Activated naive CD8-positive, alpha-beta T cell treated with anti-CD3 and anti-CD28 coated beads for 36 hours (primary cell): ENCODE measurements at regions not wholly inside any gene's neighbourhood (a gene's known extent, or its start where the extent isn't known, plus 50 kb on each side); places are given as distances from the start of the nearest gene placed in this dataset.
"Not testable (repeated sequence)": the region's sequence is repeated elsewhere in the genome, so short reads cannot be mapped to it uniquely, and the experiment has no call there.

Experiments
- DNase-seq: peaks from one replicate; pipeline ENCODE4 v3.0.0; 2021
- H3K27ac Mint-ChIP-seq: one replicate; pipeline ENCODE4 v1.8.0; 2022; ENCODE audit warnings: mild to moderate bottlenecking, moderate library complexity, mixed read lengths
- H3K27me3 Mint-ChIP-seq: one replicate; pipeline ENCODE4 v1.8.0; 2022; ENCODE audit warnings: mild to moderate bottlenecking, mixed read lengths
- H3K36me3 Mint-ChIP-seq: one replicate; pipeline ENCODE4 v1.8.0; 2021; ENCODE audit warnings: mild to moderate bottlenecking, mixed read lengths
- H3K4me1 Mint-ChIP-seq: one replicate; pipeline ENCODE4 v1.8.0; 2021; ENCODE audit warnings: mixed read lengths
- H3K4me3 Mint-ChIP-seq: one replicate; pipeline ENCODE4 v1.8.0; 2022; ENCODE audit warnings: mild to moderate bottlenecking, moderate library complexity, mixed read lengths
- H3K9me3 Mint-ChIP-seq: one replicate; pipeline ENCODE4 v1.8.0; 2022; ENCODE audit warnings: mixed read lengths

DNA sequence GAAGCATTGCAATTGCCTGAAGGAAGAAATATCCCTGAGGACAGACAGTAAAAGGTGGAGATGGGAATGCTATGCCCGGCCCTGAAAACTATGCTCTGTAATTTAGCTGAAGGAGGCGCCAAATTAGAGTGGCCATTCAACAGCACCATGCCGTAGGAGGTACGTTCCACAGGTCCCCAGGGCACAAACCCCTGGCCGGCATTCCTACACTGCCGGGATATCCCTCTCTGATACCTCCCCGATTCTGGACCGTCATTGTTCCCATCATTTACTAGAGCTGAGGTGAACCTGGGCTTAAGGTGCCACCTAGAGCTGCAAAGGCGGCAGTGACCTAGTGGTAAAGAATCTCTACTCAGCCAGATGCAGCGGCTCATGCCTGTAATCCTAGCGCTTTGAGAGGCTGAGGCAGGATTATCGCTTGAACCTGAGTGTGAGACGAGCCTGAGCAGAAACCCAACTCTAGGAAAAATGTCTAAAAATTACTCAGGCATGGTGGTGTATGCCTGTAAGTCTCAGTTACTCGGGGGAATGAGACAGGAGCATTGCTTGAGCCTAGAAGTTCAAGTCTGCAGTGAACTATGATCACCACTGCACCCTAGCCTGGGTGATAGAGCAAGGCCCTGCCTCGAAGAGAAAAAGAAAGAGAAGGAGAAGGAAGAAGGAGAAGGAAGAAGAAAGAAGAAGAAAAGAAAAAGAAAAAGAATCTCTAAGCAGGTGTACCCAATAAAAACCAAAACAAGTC is 53.0 kb upstream of the TNKS2 start:
- no peaks in the 10 kb centered on the region for H3K36me3 Mint-ChIP-seq
- DNase-seq = no peak
- no peak overlapping the region for H3K27ac Mint-ChIP-seq
- H3K4me3 Mint-ChIP-seq = no peak overlapping the region
- H3K9me3 Mint-ChIP-seq = peaks cover 1% of the 10 kb centered on the region
- no peaks in the 10 kb centered on the region for H3K4me1 Mint-ChIP-seq
- peaks cover 57% of the 10 kb centered on the region for H3K27me3 Mint-ChIP-seq

DNA sequence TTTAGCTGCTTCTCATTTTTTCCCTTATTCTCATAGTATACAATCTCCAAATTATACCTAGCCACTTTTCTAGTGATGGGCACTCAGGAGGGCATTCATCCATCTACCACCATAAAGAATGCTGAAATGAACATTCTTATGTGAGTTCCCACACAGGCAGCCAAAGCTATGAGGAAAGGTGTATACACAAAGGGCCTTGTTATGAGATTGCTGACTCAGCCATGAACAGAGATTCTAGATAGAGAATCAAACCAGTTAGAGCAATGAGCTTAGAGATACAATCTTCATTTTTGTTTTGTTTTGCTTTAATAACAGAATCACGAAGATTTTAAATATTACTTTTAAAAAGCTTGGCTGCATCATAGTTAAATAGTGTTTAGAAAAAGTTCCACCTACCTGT is 54.8 kb upstream of the TNKS2 start:
- H3K36me3 Mint-ChIP-seq = no peaks in the 10 kb centered on the region
- DNase-seq = no peak
- H3K27ac Mint-ChIP-seq = no peak overlapping the region
- peaks cover 1% of the 10 kb centered on the region for H3K9me3 Mint-ChIP-seq
- peaks cover 64% of the 10 kb centered on the region for H3K27me3 Mint-ChIP-seq
- H3K4me1 Mint-ChIP-seq = no peaks in the 10 kb centered on the region
- no peak overlapping the region for H3K4me3 Mint-ChIP-seq

DNA sequence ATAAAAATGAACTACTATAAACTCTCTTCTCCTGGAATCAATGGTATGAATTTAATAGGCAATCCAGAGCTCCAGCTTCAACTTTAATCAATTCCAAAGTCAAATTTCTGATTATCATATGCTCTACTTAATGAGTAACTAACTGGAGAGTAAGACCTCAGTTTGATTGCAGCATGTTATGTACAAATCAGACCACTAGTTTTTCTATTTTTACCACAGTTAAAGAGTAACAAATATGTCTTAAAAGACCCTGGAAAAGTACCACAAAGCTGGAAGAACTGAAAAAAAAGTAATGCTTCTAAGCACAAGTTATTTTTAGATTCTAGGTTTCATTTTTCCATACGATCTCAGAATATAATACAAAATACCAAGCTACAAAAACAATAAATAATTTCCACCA is 56.0 kb upstream of the TNKS2 start:
- Mint-ChIP-seq H3K9me3 (peaks cover 1% of the 10 kb centered on the region), H3K27me3 (peaks cover 75% of the 10 kb centered on the region), H3K36me3 (no peaks in the 10 kb centered on the region), H3K27ac (no peak overlapping the region), H3K4me3 (no peak overlapping the region), H3K4me1 (no peaks in the 10 kb centered on the region)
- DNase-seq = no peak

DNA sequence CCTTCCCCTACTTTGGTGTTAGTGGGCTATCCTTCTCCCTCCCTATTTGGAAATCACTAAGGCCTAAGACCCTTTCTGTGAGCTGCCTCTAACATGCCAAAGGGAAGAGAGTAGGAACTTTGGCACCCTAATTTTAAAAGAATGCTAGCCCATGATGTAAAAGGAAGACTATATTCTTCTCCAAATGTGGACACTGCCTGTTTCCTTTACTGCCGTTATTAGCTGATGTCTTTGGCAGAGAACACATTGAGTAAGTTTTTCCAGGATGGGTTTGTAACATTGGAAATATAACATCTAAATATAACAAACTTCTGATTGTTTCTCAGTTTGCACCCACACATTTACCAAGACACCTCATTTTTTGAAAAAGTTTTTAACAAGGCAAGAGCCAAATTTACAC is 56.9 kb upstream of the TNKS2 start:
- Mint-ChIP-seq H3K27me3 (peaks cover 79% of the 10 kb centered on the region), H3K4me3 (no peak overlapping the region), H3K27ac (no peak overlapping the region), H3K9me3 (peaks cover 1% of the 10 kb centered on the region), H3K36me3 (no peaks in the 10 kb centered on the region), H3K4me1 (no peaks in the 10 kb centered on the region)
- no peak for DNase-seq

DNA sequence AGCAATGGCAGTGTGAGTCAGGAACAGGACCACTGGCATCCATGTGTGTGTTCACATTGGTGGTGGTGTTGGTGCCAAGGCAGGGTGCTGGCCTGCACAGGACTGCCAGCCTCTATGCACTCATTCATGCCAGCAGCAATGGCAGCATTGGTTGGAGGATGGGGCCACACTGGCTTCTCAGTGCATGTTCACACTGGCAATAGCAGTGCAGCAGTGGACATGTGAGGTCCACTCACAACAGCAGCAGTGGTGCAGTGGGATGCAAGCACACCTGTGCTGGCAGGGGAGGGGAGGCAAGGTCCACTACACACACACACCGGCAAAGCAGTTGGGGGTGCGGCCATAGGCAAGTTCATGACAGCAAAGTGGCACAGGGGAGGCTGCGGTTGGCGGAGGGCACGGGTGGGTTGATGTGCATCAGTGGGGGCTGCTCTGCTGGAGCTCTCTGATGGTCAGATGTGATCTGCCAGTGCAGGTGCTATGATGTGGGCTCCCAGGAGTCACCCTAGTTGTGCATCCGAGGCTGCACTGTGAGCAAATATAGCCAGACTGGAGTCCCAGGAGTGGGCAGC is 57.8 kb upstream of the TNKS2 start:
- no peak overlapping the region for H3K27ac Mint-ChIP-seq
- H3K9me3 Mint-ChIP-seq = peaks cover under 1% of the 10 kb centered on the region
- no peaks in the 10 kb centered on the region for H3K4me1 Mint-ChIP-seq
- H3K36me3 Mint-ChIP-seq = no peaks in the 10 kb centered on the region
- no peak overlapping the region for H3K4me3 Mint-ChIP-seq
- H3K27me3 Mint-ChIP-seq = peaks cover 73% of the 10 kb centered on the region
- no peak for DNase-seq

DNA sequence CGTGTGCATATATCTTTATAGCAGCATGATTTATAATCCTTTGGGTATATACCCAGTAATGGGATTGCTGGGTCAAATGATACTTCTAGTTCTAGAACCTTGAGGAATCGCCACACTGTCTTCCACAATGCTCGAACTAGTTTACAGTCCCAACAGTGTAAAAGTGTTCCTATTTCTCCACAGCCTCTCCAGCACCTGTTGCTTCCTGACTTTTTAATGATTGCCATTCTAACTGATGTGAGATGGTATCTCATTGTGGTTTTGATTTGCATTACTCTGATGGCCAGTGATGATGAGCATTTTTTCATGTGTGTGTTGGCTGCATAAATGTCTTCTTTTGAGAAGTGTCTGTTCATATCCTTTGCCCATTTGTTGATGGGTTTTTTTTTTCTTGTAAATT is 66.0 kb upstream of the TNKS2 start:
- not testable (repeated sequence) for H3K4me1 Mint-ChIP-seq, DNase-seq, H3K4me3 Mint-ChIP-seq, H3K27ac Mint-ChIP-seq, H3K9me3 Mint-ChIP-seq, H3K36me3 Mint-ChIP-seq
- peaks cover 24% of the 10 kb centered on the region for H3K27me3 Mint-ChIP-seq

DNA sequence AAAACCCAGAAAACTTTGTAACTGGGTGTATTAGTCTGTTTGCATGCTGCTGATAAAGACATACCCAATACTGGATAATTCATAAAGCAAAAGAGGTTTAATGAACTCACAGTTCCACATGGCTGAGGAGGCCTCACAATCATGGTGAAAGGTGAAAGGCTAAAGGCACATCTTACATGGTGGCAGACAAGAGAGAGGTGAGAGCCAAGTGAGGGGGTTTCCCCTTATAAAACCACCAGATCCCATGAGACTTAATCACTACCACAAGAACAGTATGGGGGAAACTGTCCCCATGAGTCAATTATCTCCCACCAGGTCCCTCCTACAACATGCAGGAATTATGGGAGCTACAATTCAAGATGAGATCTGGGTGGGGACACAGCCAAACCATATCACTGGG is 68.9 kb upstream of the TNKS2 start:
- DNase-seq, H3K27me3 Mint-ChIP-seq, H3K4me1 Mint-ChIP-seq, H3K36me3 Mint-ChIP-seq, H3K4me3 Mint-ChIP-seq, H3K27ac Mint-ChIP-seq, H3K9me3 Mint-ChIP-seq: not testable (repeated sequence)

DNA sequence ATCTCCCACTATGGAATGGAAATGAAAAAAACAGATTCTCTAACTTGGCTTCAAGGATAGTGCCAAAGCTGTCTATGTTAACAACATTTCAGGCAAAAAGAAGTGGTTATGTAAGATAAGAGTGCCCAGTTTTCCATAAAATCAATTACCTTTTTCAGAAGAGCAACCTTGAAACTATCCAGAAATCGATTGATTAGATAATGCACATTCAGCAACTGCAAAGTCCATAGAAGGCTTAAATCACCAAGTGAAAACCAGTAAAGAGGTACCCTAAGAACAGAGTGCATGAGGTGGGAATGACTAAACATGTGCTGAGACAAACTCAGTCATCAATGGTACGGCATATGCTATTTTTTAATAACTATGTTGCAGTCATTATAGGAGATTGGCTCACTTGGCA is 71.9 kb upstream of the TNKS2 start:
- Mint-ChIP-seq H3K9me3 (peaks cover 6% of the 10 kb centered on the region), H3K4me1 (peaks cover 1% of the 10 kb centered on the region), H3K36me3 (peaks cover 2% of the 10 kb centered on the region), H3K4me3 (no peak overlapping the region), H3K27ac (no peak overlapping the region), H3K27me3 (peaks cover 10% of the 10 kb centered on the region)
- no peak for DNase-seq

DNA sequence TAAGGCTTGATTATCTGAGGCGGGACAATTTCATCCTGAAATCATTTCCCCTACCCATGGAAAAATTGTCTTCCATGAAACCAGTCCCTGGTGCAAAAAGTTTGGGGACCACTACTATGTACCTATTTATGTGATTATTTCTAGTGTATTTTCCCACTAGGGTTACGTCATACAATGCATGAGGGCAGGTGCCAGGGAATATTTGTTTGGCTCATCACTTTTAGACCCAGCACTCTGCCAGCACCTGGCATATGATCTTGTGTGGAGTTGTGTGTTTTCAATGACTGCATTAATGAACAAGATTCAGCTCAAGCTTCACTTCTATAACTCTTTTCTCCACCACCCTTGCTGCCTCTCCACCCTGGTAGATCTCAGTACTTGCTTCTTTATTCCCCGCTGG is 73.3 kb upstream of the TNKS2 start:
- H3K4me1 Mint-ChIP-seq = peaks cover 1% of the 10 kb centered on the region
- H3K27me3 Mint-ChIP-seq = peaks cover 15% of the 10 kb centered on the region
- H3K27ac Mint-ChIP-seq = no peak overlapping the region
- H3K9me3 Mint-ChIP-seq = peaks cover 6% of the 10 kb centered on the region
- H3K36me3 Mint-ChIP-seq = peaks cover 2% of the 10 kb centered on the region
- no peak for DNase-seq
- no peak overlapping the region for H3K4me3 Mint-ChIP-seq

DNA sequence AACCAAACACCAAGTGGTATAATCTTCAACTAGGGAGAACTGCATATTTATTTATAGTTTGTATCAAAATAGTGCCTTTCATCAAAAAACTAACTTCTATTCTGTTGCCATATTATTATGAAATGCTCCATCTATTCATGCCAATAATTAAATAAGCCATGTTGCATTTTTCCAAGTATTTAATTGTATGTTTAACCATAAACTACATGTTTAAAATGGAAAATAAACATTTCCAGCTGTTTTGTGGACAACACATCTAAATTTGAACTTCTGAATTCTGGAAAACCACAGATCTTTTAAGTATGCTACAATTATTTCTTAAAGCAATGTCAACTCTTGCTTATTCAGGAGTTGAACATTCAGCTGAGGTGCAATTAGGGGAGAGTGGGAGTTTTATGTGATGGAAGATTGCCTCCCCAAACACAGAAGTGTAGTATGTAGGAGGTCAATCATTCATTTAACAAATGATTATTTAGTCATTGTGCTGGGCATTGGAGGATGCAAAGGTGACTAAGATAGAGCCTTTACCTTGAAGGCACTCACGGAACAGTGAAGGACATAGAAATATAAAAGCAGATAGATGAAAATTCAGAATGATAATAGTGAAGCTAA is 80.7 kb upstream of the PPP1R3C start:
- Mint-ChIP-seq H3K27me3 (peaks cover 28% of the 10 kb centered on the region), H3K4me1 (no peaks in the 10 kb centered on the region), H3K9me3 (no peaks in the 10 kb centered on the region)

DNA sequence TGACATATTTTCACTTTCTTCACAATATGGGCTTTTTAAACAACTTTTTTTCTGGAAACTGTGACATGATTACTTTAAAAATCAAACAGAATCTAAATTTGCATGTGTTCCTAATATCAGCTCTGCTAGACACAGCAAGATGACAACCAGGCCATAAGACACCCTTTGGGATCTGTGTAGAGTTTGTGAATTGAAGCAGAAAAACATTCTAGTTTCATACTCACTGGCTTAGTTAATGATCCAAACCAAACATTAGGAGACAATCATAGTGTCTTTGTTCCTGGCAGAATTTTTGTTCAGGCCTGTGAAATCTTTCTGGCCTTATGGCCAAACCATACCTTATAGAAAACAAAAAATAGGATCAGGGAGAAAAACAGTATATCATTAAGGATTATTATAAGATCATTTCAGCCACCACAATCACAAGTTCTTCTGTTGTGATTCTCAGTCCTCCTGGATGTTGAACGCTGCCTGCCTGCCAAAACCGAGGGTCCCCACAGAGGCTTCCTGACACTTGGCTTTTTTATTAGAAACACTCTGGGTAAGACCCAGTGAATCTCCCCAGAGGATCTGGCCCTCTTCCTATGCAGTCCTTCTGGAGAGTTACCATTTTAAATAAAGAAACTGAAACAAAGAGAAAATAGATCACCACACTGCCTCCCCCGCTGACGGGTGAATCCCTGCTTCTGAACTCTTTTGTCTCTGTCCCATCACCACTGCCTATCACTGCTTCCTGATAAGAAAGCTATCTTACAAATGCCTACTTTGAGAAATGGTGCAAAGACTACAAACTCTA is 79.2 kb upstream of the PPP1R3C start:
- Mint-ChIP-seq H3K4me3 (no peak overlapping the region), H3K27me3 (peaks cover 30% of the 10 kb centered on the region), H3K27ac (no peak overlapping the region), H3K4me1 (no peaks in the 10 kb centered on the region), H3K36me3 (no peaks in the 10 kb centered on the region), H3K9me3 (no peaks in the 10 kb centered on the region)
- DNase-seq = no peak

More for the DNA sequence above, 80.7 kb upstream of the PPP1R3C start:
- H3K36me3 Mint-ChIP-seq = no peaks in the 10 kb centered on the region
- no peak for DNase-seq
- H3K27ac Mint-ChIP-seq = no peak overlapping the region
- no peak overlapping the region for H3K4me3 Mint-ChIP-seq

DNA sequence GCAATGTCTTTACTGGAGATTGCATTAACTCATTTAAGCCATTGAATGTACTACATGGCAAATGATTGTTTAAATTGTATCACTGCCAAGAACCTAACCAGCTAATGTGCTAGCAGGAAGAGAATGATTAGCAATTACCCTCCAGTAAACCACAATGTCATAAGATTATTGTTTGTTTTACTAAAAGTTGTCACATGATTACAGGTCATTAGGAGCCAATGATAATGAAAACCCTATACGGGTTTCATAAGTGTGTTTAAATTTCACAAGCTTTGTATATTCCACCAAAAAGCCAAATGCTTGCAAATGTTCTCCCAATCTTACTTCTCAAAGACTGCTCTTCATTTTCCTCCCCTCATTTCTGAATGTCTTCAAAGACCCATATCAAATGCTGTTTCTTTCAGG is 76.5 kb upstream of the PPP1R3C start:
- H3K4me3 Mint-ChIP-seq = no peak overlapping the region
- no peaks in the 10 kb centered on the region for H3K9me3 Mint-ChIP-seq
- no peak overlapping the region for H3K27ac Mint-ChIP-seq
- H3K4me1 Mint-ChIP-seq = no peaks in the 10 kb centered on the region
- H3K36me3 Mint-ChIP-seq = no peaks in the 10 kb centered on the region
- no peak for DNase-seq
- H3K27me3 Mint-ChIP-seq = peaks cover 28% of the 10 kb centered on the region

DNA sequence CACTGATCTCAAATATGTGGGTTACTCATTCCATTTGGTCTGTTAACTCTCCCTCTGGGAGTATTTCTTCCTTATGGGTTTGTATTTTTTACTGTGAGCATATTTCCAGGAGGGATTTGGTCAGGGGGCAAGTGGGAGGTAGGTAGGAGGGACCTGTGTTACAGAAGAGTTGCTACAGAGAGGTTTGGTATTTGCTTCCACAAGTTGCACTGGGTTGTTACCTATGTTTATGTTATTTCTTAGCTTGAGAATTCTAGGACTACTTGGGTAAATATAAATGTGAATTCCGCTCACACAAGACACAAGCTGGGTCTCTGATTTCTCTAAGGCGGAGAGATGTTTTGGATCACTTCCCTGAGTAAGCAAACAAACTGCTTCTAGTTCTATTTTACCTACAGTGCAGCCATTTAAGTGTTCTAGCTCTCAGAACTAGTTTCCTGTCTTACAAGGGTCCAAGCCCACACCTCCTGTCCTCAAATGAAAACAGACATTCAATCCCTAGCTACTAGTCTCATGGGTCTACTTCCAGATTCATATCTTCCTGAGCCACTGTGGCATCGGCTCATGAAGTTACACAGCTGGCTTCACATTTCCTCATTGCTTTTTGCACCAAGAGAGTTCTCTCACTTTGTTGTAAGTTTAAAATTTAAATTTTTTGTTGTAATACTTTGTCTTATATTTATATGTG is 75.4 kb upstream of the PPP1R3C start:
- Mint-ChIP-seq H3K9me3 (no peaks in the 10 kb centered on the region), H3K4me3 (no peak overlapping the region), H3K27ac (no peak overlapping the region), H3K36me3 (no peaks in the 10 kb centered on the region), H3K27me3 (peaks cover 30% of the 10 kb centered on the region), H3K4me1 (no peaks in the 10 kb centered on the region)
- DNase-seq = no peak

DNA sequence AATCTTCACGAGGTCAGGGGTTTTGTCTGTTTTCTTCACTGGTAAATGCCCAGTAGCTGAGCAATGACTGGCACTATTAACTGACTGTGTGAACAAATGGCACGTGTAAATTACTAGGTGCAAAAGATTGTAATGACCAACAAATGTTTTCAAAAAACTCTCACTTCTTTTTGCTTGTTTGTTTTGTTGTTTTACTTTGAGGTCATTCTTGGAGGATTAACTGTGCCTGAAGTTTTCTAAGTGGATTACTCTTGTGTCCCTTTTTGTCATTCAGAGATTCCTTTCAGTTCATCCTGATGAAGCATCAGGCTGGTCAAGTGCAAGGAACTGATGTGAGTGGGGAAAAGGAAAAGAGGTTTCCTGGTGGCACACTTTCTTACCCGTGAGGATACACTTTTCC is 74.4 kb upstream of the PPP1R3C start:
- Mint-ChIP-seq H3K27ac (no peak overlapping the region), H3K4me1 (no peaks in the 10 kb centered on the region), H3K27me3 (peaks cover 30% of the 10 kb centered on the region), H3K4me3 (no peak overlapping the region), H3K9me3 (no peaks in the 10 kb centered on the region), H3K36me3 (no peaks in the 10 kb centered on the region)
- no peak for DNase-seq
